CD8-positive, alpha-beta memory T cell (primary cell): ENCODE measurements at regions not wholly inside any gene's neighbourhood (a gene's known extent, or its start where the extent isn't known, plus 50 kb on each side); places are given as distances from the start of the nearest gene placed in this dataset.
A peak's percentile ranks its signal among the peaks of the same experiment; 100 is the strongest.

ENCODE experiments used
- CTCF ChIA-PET: fragments of 350-600 bp; sonication (Branson Sonifier 250); formaldehyde crosslinking; loops from one replicate; lab custom pipeline; 2021; ENCODE audit warnings: antibody characterized with exemption; lab: Charles Lee
- POLR2A ChIA-PET: fragments of 350-600 bp; sonication (Branson Sonifier 250); formaldehyde crosslinking; loops from one replicate; lab custom pipeline; 2021; ENCODE audit warnings: antibody characterized with exemption; lab: Charles Lee
- DNase-seq, 5 donors: peaks; one replicate each; pipeline versions ENCODE4 v3.0.0 to v3.0.0-alpha.2; 2020 to 2022; ENCODE audit warnings: mixed read lengths in 1 of 5
- H3K27ac ChIP-seq: one replicate; pipeline ENCODE4 v1.7.0; 2013; ENCODE audit warnings: low read depth, mild to moderate bottlenecking, low read length, moderate library complexity
- H3K27me3 ChIP-seq: 2 replicates; pipeline ENCODE4 v1.7.0; 2013; ENCODE audit warnings: low read length, mild to moderate bottlenecking; ENCODE audit not compliant: insufficient read depth, poor library complexity, severe bottlenecking
- H3K36me3 ChIP-seq: 2 replicates; pipeline ENCODE4 v1.7.0; 2013; ENCODE audit warnings: mild to moderate bottlenecking, low read length, moderate library complexity; ENCODE audit not compliant: insufficient read depth
- H3K4me1 ChIP-seq: 2 replicates; pipeline ENCODE4 v1.7.0; 2013; ENCODE audit warnings: mild to moderate bottlenecking, low read length, moderate library complexity; ENCODE audit not compliant: insufficient read depth
- H3K4me3 ChIP-seq: 2 replicates; pipeline ENCODE4 v1.7.0; 2013; ENCODE audit warnings: mild to moderate bottlenecking, low read length
- H3K9me3 ChIP-seq: 2 replicates; pipeline ENCODE4 v1.7.0; 2013; ENCODE audit warnings: mild to moderate bottlenecking, low read length
- H3K27ac Mint-ChIP-seq, 8 donors: one replicate each; pipeline ENCODE4 v1.8.0; 2020 to 2021; ENCODE audit warnings: mixed read lengths in 8 of 8, mild to moderate bottlenecking in 6 of 8, inconsistent platforms in 3 of 8, moderate library complexity in 3 of 8
- H3K27me3 Mint-ChIP-seq, 2 donors: one replicate each; pipeline ENCODE4 v1.8.0; 2020 to 2021; ENCODE audit warnings: mixed read lengths in 2 of 2, mild to moderate bottlenecking in 1 of 2, moderate library complexity in 1 of 2
- H3K36me3 Mint-ChIP-seq, 3 donors: one replicate each; pipeline ENCODE4 v1.8.0; 2020 to 2021; ENCODE audit warnings: mixed read lengths in 3 of 3, inconsistent platforms in 1 of 3, mild to moderate bottlenecking in 1 of 3
- H3K4me1 Mint-ChIP-seq, 3 donors: one replicate each; pipeline ENCODE4 v1.8.0; 2020 to 2021; ENCODE audit warnings: mixed read lengths in 3 of 3, inconsistent platforms in 1 of 3, mild to moderate bottlenecking in 1 of 3
- H3K4me3 Mint-ChIP-seq, 7 donors: one replicate each; pipeline ENCODE4 v1.8.0; 2020 to 2021; ENCODE audit warnings: mixed read lengths in 7 of 7, mild to moderate bottlenecking in 6 of 7, moderate library complexity in 4 of 7, inconsistent platforms in 2 of 7
- H3K9me3 Mint-ChIP-seq, 5 donors: one replicate each; pipeline ENCODE4 v1.8.0; 2020 to 2022; ENCODE audit warnings: mixed read lengths in 5 of 5, mild to moderate bottlenecking in 3 of 5, moderate library complexity in 2 of 5, inconsistent platforms in 1 of 5

DNA sequence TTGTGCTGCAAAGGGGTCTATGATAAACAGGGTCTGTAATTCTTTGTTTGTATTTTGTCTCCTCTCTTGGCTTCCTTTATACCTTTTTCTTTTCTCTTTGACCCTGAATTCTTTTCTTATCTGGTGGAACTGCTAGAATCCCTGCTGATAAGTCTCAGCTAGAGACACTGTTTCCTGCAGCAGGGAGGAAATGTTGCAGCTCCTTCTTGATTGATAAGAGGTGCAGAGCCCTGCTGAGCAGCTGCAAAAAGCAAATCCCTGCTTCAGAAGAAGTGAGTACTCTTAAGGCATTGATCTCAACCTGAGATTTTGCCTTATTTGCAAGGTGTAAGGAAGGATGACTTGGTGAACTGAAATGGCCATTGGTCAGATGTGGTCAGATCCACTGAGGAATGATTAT is 167.8 kb downstream of the NUP35 start:
- no peaks in the 10 kb centered on the region for H3K27me3 Mint-ChIP-seq
- peaks cover 0 to 20% (median 7%) of the 10 kb centered on the region in 5 donors for H3K9me3 Mint-ChIP-seq
- H3K4me3 ChIP-seq, result no peak overlapping the region
- ChIA-PET CTCF (no interaction called here), POLR2A (no interaction called here)
- no peaks in the 10 kb centered on the region for H3K27me3 ChIP-seq
- H3K27ac ChIP-seq, result no peak overlapping the region
- H3K4me3 Mint-ChIP-seq, result no peak overlapping the region
- H3K9me3 ChIP-seq, result no peaks in the 10 kb centered on the region
- H3K4me1 ChIP-seq, result no peaks in the 10 kb centered on the region
- no peaks in the 10 kb centered on the region for H3K4me1 Mint-ChIP-seq
- H3K36me3 Mint-ChIP-seq, result no peaks in the 10 kb centered on the region
- DNase-seq, result no peak
- no peaks in the 10 kb centered on the region for H3K36me3 ChIP-seq
- H3K27ac Mint-ChIP-seq, result no peak overlapping the region

DNA sequence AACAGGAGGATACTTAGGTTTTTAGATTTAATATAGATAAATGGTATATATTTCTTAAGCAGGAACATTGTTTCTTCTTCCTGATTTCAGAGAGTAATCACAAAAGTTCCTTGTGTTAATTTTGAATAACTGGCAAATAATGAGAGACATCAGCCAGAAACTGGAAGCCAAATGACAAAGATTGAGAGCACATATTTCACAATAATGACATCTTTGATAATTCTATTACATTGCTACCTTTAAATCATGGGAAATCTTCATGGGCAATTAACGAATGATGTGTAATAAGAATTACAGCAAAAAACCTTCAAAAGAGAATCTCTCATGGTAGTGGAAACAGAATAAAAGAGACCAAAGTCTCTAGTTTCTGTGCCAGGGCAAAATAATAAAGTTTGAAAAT is 215.1 kb downstream of the NUP35 start:
- Mint-ChIP-seq H3K4me3 (no peak overlapping the region), H3K4me1 (no peaks in the 10 kb centered on the region), H3K27ac (peak overlapping the region in 1 of 8 donors; percentile 27), H3K9me3 (peaks cover 14 to 26% (median 19%) of the 10 kb centered on the region in 5 donors), H3K27me3 (no peaks in the 10 kb centered on the region), H3K36me3 (peaks cover 0 to 12% (median 0%) of the 10 kb centered on the region in 3 donors)
- no peak for DNase-seq
- ChIA-PET POLR2A (no interaction called here), CTCF (no interaction called here)
- Histone ChIP-seq H3K4me3 (no peak overlapping the region), H3K9me3 (no peaks in the 10 kb centered on the region), H3K36me3 (no peaks in the 10 kb centered on the region), H3K27ac (no peak overlapping the region), H3K4me1 (no peaks in the 10 kb centered on the region), H3K27me3 (no peaks in the 10 kb centered on the region)

DNA sequence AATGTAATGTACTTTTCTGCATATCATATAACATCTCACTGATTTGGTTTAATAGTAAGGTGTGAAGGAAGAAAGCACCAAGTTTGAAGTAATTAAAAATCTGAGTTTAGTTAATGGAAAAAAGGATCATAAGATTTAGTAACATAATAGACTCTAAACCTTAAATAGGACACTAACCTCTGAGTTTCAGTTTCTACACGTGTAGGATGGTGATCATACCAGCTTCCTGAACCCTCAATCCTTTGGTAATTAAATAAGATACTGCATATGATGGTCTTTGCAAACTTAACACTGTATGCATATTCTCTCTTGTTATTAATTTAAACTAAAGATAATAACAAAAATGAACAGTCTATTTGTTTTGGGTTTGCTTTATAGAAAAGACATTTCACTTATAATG is 216.8 kb downstream of the NUP35 start:
- Histone ChIP-seq H3K4me1 (no peaks in the 10 kb centered on the region), H3K36me3 (no peaks in the 10 kb centered on the region), H3K27me3 (no peaks in the 10 kb centered on the region), H3K9me3 (no peaks in the 10 kb centered on the region), H3K27ac (no peak overlapping the region), H3K4me3 (no peak overlapping the region)
- no peak overlapping the region for H3K4me3 Mint-ChIP-seq
- CTCF ChIA-PET, result no interaction called here
- peaks cover 0 to 10% (median 0%) of the 10 kb centered on the region in 3 donors for H3K36me3 Mint-ChIP-seq
- H3K4me1 Mint-ChIP-seq, result no peaks in the 10 kb centered on the region
- H3K27ac Mint-ChIP-seq, result no peak overlapping the region
- H3K9me3 Mint-ChIP-seq, result peaks cover 6 to 20% (median 10%) of the 10 kb centered on the region in 5 donors
- H3K27me3 Mint-ChIP-seq, result no peaks in the 10 kb centered on the region
- POLR2A ChIA-PET, result no interaction called here
- no peak for DNase-seq

DNA sequence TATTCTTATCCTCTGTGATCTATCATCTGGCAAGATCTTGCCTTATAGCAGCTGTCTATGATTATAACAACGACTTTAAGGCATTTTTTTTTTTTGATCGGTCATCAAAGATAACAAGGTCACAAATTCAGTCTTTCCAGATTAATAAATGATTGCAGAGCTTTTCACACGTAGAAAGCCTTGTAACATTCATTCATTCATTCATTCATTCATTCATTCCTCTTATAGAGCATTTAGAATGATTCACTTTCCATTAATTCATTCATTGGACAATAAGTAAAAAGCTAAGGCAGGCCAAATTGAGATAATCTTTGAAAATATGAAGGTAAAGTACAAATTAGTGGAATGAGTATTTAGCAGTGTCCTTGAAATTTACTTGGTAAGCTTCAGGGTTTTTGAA is 223.7 kb downstream of the NUP35 start:
- no peak for DNase-seq
- CTCF ChIA-PET, result no interaction called here
- Mint-ChIP-seq H3K27me3 (peaks cover 0 to 2% of the 10 kb centered on the region in 2 donors), H3K9me3 (peaks cover 0 to 8% (median 0%) of the 10 kb centered on the region in 5 donors), H3K4me3 (no peak overlapping the region), H3K36me3 (no peaks in the 10 kb centered on the region), H3K4me1 (no peaks in the 10 kb centered on the region), H3K27ac (no peak overlapping the region)
- no peaks in the 10 kb centered on the region for H3K9me3 ChIP-seq
- no peaks in the 10 kb centered on the region for H3K36me3 ChIP-seq
- H3K4me1 ChIP-seq, result no peaks in the 10 kb centered on the region
- H3K27ac ChIP-seq, result no peak overlapping the region
- POLR2A ChIA-PET, result no interaction called here
- H3K4me3 ChIP-seq, result no peak overlapping the region
- no peaks in the 10 kb centered on the region for H3K27me3 ChIP-seq

DNA sequence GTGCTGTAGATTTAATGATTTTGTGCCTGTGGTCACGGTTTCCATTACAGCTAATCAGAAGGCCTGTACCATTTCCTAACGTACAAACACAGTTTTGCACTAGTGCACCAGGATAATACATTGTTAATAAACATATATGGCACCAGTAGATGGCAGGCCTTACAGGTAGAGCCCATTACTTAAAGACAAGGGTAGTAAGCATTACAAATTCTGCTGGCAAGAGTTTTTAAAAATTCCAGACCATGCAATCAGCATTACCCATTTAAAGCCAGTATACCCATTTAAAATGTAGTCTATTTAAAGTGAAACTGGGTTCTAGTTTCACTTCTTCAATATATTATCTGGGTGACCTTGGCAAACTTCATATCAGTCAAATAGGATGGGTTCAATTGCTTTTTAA is 224.2 kb downstream of the NUP35 start:
- CTCF ChIA-PET, result no interaction called here
- Histone ChIP-seq H3K4me1 (no peaks in the 10 kb centered on the region), H3K9me3 (no peaks in the 10 kb centered on the region), H3K4me3 (no peak overlapping the region), H3K27me3 (no peaks in the 10 kb centered on the region), H3K27ac (no peak overlapping the region), H3K36me3 (no peaks in the 10 kb centered on the region)
- Mint-ChIP-seq H3K27me3 (peaks cover 0 to 2% of the 10 kb centered on the region in 2 donors), H3K36me3 (no peaks in the 10 kb centered on the region), H3K4me1 (no peaks in the 10 kb centered on the region), H3K27ac (no peak overlapping the region), H3K9me3 (peaks cover 0 to 8% (median 0%) of the 10 kb centered on the region in 5 donors), H3K4me3 (no peak overlapping the region)
- DNase-seq, result no peak
- POLR2A ChIA-PET, result no interaction called here

DNA sequence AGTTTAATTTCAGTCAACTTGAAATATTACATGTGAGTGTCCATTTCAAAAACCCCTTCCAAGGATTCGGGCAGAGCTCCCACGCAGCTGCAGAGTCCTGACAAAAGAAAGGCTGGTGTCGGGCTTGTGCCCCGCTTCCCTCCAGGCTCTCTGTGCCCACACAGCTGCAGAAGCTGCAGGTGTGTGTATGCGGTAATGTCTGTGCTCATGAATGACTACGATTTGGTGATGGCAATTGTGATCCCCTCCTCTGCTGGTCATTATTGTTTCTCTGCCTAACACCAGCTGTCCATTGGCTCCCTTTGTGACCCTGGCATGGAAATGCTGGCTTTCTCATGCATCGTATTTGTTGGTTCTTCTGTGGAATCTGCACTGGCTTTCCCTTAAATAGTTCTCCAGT is 224.8 kb downstream of the NUP35 start:
- ChIA-PET CTCF (no interaction called here), POLR2A (no interaction called here)
- no peak for DNase-seq

DNA sequence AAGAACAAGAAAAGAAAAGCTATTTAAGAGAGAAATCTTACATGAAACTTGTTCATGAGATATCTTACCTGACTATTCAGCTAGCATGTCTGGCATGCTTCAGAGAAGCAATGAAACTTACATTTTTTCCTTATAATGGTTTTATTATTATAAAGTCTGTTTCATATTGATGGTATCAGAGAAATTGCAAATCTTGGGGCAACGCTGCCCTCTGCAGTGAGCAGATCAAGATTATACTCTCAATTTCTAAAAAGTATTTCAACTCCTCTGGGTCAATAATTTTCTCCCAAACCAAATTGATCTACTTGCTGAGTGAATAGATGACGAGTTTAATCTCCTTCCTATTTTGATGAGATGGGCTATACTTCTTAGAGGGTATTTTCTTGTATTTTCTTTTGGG is 235.6 kb downstream of the NUP35 start:
- Histone ChIP-seq H3K27me3 (no peaks in the 10 kb centered on the region), H3K27ac (no peak overlapping the region), H3K9me3 (no peaks in the 10 kb centered on the region), H3K4me1 (no peaks in the 10 kb centered on the region), H3K36me3 (no peaks in the 10 kb centered on the region), H3K4me3 (no peak overlapping the region)
- Mint-ChIP-seq H3K9me3 (peaks cover 0 to 6% (median 0%) of the 10 kb centered on the region in 5 donors), H3K4me1 (no peaks in the 10 kb centered on the region), H3K27me3 (no peaks in the 10 kb centered on the region), H3K4me3 (no peak overlapping the region), H3K27ac (no peak overlapping the region), H3K36me3 (no peaks in the 10 kb centered on the region)
- ChIA-PET CTCF (no interaction called here), POLR2A (no interaction called here)
- no peak for DNase-seq

More for the DNA sequence above, 224.8 kb downstream of the NUP35 start:
- no peaks in the 10 kb centered on the region for H3K27me3 ChIP-seq
- H3K27ac ChIP-seq, result no peak overlapping the region
- H3K4me3 Mint-ChIP-seq, result no peak overlapping the region
- peaks cover 0 to 8% (median 0%) of the 10 kb centered on the region in 5 donors for H3K9me3 Mint-ChIP-seq
- H3K4me1 Mint-ChIP-seq, result no peaks in the 10 kb centered on the region
- H3K27me3 Mint-ChIP-seq, result peaks cover 0 to 2% of the 10 kb centered on the region in 2 donors
- H3K36me3 ChIP-seq, result no peaks in the 10 kb centered on the region
- no peaks in the 10 kb centered on the region for H3K9me3 ChIP-seq
- no peaks in the 10 kb centered on the region for H3K36me3 Mint-ChIP-seq
- no peak overlapping the region for H3K27ac Mint-ChIP-seq
- no peaks in the 10 kb centered on the region for H3K4me1 ChIP-seq
- H3K4me3 ChIP-seq, result no peak overlapping the region

DNA sequence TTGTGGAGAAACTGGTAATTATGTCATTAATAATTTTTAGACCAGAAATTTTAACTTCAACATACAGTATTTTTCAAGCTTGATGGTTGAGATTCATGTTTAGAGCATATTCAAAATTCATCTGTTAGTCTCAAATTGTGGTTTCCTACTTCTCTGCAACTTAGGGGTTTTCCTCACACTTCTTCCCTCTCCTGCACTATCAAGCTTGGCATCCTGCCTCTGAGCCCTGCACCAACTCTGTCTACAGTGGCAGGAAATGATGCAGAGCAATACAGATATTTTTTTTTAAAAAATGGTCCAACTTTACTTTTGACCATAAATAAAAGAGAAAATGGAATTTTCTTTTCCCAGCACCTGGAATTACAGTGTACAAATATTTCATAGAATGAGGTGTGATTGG is 247.3 kb downstream of the NUP35 start:
- Histone ChIP-seq H3K4me3 (no peak overlapping the region), H3K9me3 (no peaks in the 10 kb centered on the region), H3K27me3 (no peaks in the 10 kb centered on the region), H3K4me1 (no peaks in the 10 kb centered on the region), H3K36me3 (no peaks in the 10 kb centered on the region), H3K27ac (no peak overlapping the region)
- H3K27me3 Mint-ChIP-seq, result no peaks in the 10 kb centered on the region
- ChIA-PET CTCF (no interaction called here), POLR2A (no interaction called here)
- peaks cover 5 to 19% (median 10%) of the 10 kb centered on the region in 5 donors for H3K9me3 Mint-ChIP-seq
- H3K36me3 Mint-ChIP-seq, result peaks cover 0 to 1% (median 0%) of the 10 kb centered on the region in 3 donors
- no peak overlapping the region for H3K27ac Mint-ChIP-seq
- no peak overlapping the region for H3K4me3 Mint-ChIP-seq
- DNase-seq, result no peak
- H3K4me1 Mint-ChIP-seq, result no peaks in the 10 kb centered on the region

DNA sequence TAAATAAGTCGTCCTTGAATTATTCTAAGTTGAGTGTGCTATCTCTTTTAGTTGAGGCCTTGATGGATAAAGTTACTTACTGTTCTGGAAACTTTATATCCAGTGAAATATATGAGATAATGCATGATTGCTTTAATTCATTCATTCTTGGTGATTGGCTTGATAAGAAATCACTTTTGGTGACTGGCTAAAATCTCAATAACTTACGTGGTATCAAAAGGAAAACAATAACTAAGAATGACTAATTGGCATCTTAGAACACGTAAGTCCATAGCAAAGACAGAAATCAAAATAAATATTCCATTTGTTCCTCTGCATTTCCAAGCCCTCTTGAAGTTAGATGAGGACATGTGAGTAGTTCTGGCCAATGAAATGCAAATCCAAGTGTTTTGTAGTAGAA is 251.6 kb downstream of the NUP35 start:
- H3K9me3 Mint-ChIP-seq, result peaks cover 2 to 10% (median 8%) of the 10 kb centered on the region in 5 donors
- H3K4me1 ChIP-seq, result no peaks in the 10 kb centered on the region
- H3K9me3 ChIP-seq, result no peaks in the 10 kb centered on the region
- H3K4me1 Mint-ChIP-seq, result no peaks in the 10 kb centered on the region
- no peak overlapping the region for H3K27ac ChIP-seq
- no peak overlapping the region for H3K4me3 ChIP-seq
- H3K4me3 Mint-ChIP-seq, result no peak overlapping the region
- DNase-seq, result no peak
- H3K36me3 Mint-ChIP-seq, result peaks cover 0 to 1% (median 0%) of the 10 kb centered on the region in 3 donors
- POLR2A ChIA-PET, result no interaction called here
- H3K36me3 ChIP-seq, result no peaks in the 10 kb centered on the region
- H3K27me3 ChIP-seq, result no peaks in the 10 kb centered on the region
- CTCF ChIA-PET, result no interaction called here
- H3K27ac Mint-ChIP-seq, result no peak overlapping the region
- H3K27me3 Mint-ChIP-seq, result no peaks in the 10 kb centered on the region
